Endothelial cell of umbilical vein (primary cell): ENCODE measurements at regions not wholly inside any gene's neighbourhood (a gene's known extent, or its start where the extent isn't known, plus 50 kb on each side); places are given as distances from the start of the nearest gene placed in this dataset.

Experiments
- BruUV-seq: library from RNA; stranded (reverse); fragments of 400-500 nt; replicated peaks from 2 replicates; lab custom pipeline; 2021; lab: Mats Ljungman, UMichigan
- CTCF ChIA-PET: fragments of 300-600, 350-600 bp; sonication (Branson Sonifier 250); formaldehyde crosslinking; loops from one replicate; lab custom pipeline; 2021; ENCODE audit warnings: antibody characterized with exemption, inconsistent platforms; lab: Charles Lee
- POLR2A ChIA-PET: fragments of 300-600, 350-600 bp; sonication (Branson Sonifier 250); formaldehyde crosslinking; loops from one replicate; lab custom pipeline; 2021; ENCODE audit warnings: antibody characterized with exemption, inconsistent platforms; lab: Charles Lee
- DNase-seq: peaks from one replicate; pipeline ENCODE4 v3.0.0-alpha.2; 2011; ENCODE audit warnings: low read depth, low spot score
- FAIRE-seq: peaks from 2 replicates; lab custom pipeline; 2011; peaks lifted over from hg19 to GRCh38; lab: Jason Lieb, UNC
- H2AFZ ChIP-seq: 2 replicates; pipeline ENCODE4 v1.6.0; 2012; ENCODE audit warnings: low read depth, low read length, control low read depth, inconsistent platforms
- H3K27ac ChIP-seq: 2 replicates; pipeline ENCODE4 v1.5.1; 2011; ENCODE audit warnings: low read depth, mild to moderate bottlenecking, control low read depth, low read length, moderate library complexity; ENCODE audit not compliant: insufficient read depth
- H3K27me3 ChIP-seq, 2 experiments: 2 replicates each; pipeline versions ENCODE4 v1.6.0 to v1.6.1; 2011; ENCODE audit warnings: low read length in 2 of 2, mixed read lengths in 1 of 2; ENCODE audit not compliant: control insufficient read depth in 2 of 2, insufficient read depth in 2 of 2
- H3K36me3 ChIP-seq, 2 experiments: 2 replicates in 1 of 2; 3 replicates in 1 of 2; pipeline ENCODE4 v1.5.1; 2011; ENCODE audit warnings: low read length in 2 of 2, mild to moderate bottlenecking in 1 of 2, moderate library complexity in 1 of 2; ENCODE audit not compliant: control insufficient read depth in 2 of 2, insufficient read depth in 2 of 2; ENCODE audit errors: extremely low read depth in 1 of 2
- H3K4me1 ChIP-seq: 3 replicates; pipeline ENCODE4 v1.5.1; 2011; ENCODE audit warnings: mild to moderate bottlenecking, low read length; ENCODE audit not compliant: control insufficient read depth, insufficient read depth; ENCODE audit errors: extremely low read depth
- H3K4me2 ChIP-seq: 2 replicates; pipeline ENCODE4 v1.6.1; 2011; ENCODE audit warnings: low read length, control low read depth, mixed read lengths; ENCODE audit not compliant: insufficient read depth
- H3K4me3 ChIP-seq, 3 experiments: fragments of 200-600 bp in 1 of 3; sonication (generic), shearing (Covaris generic) in 1 of 3; replicated peaks in 1 of 3; 2 replicates each; pipeline ENCODE4 v1.5.1; 2011 to 2016; ENCODE audit warnings: control low read depth in 3 of 3, low read length in 3 of 3, mild to moderate bottlenecking in 2 of 3, inconsistent platforms in 1 of 3, low read depth in 1 of 3, moderate library complexity in 1 of 3; ENCODE audit not compliant: insufficient read depth in 1 of 3
- H3K79me2 ChIP-seq: 2 replicates; pipeline ENCODE4 v1.6.0; 2012; ENCODE audit warnings: low read length, inconsistent platforms; ENCODE audit not compliant: control insufficient read depth, insufficient read depth
- H3K9ac ChIP-seq: replicated peaks from 2 replicates; pipeline ENCODE3; 2011; ENCODE audit warnings: low read length, control low read depth; ENCODE audit not compliant: insufficient read depth; ENCODE audit errors: extremely low read depth
- H3K9me1 ChIP-seq: replicated peaks from 3 replicates; pipeline ENCODE4 v1.6.0; 2011; ENCODE audit warnings: mild to moderate bottlenecking, low read length; ENCODE audit not compliant: control insufficient read depth, insufficient read depth; ENCODE audit errors: extremely low read depth
- H3K9me3 ChIP-seq: replicated peaks from 2 replicates; pipeline ENCODE4 v1.5.1; 2012; ENCODE audit warnings: low read length, inconsistent platforms; ENCODE audit not compliant: control insufficient read depth, insufficient read depth
- H4K20me1 ChIP-seq: replicated peaks from 2 replicates; pipeline ENCODE3; 2011; ENCODE audit warnings: mild to moderate bottlenecking, low read length; ENCODE audit not compliant: control insufficient read depth, insufficient read depth; ENCODE audit errors: extremely low read depth
- CTCF ChIP-seq, 2 donors: IDR thresholded peaks; 1 replicate in 1 of 2; 2 replicates in 1 of 2; pipeline ENCODE4 v1.5.1; 2011; ENCODE audit warnings: low read length in 2 of 2, mild to moderate bottlenecking in 2 of 2, moderate library complexity in 2 of 2, control low read depth in 1 of 2, inconsistent platforms in 1 of 2, low read depth in 1 of 2; ENCODE audit not compliant: insufficient read depth in 1 of 2; ENCODE audit errors: extremely low read depth in 1 of 2
- EZH2 ChIP-seq: IDR thresholded peaks from 2 replicates; pipeline ENCODE4 v1.6.1; 2012; ENCODE audit warnings: borderline replicate concordance, low read depth, mild to moderate bottlenecking, moderate library complexity, low read length, inconsistent platforms; ENCODE audit not compliant: severe bottlenecking
- FOS ChIP-seq: IDR thresholded peaks from 2 replicates; pipeline ENCODE4 v1.6.1; 2011; ENCODE audit warnings: mild to moderate bottlenecking, low read length, moderate library complexity, borderline replicate concordance; ENCODE audit not compliant: insufficient read depth
- GATA2 ChIP-seq: IDR thresholded peaks from 2 replicates; pipeline ENCODE4 v1.7.0; 2011; ENCODE audit warnings: low read depth, mild to moderate bottlenecking, moderate library complexity, mixed read lengths, low read length; ENCODE audit not compliant: insufficient read length, insufficient read depth
- JUN ChIP-seq: IDR thresholded peaks from 2 replicates; pipeline ENCODE4 v1.6.1; 2011; ENCODE audit warnings: borderline replicate concordance, low read depth; ENCODE audit not compliant: insufficient read length, insufficient read depth
- MAX ChIP-seq: IDR thresholded peaks from 2 replicates; pipeline ENCODE4 v1.6.1; 2011; ENCODE audit not compliant: insufficient read depth, insufficient read length
- MYC ChIP-seq: IDR thresholded peaks from one replicate; pipeline ENCODE4 v1.6.1; 2011; ENCODE audit warnings: mild to moderate bottlenecking, low read depth, low read length
- POLR2A ChIP-seq: IDR thresholded peaks from 2 replicates; pipeline ENCODE4 v1.6.1; 2012; ENCODE audit warnings: low read depth, mild to moderate bottlenecking, control low read depth, low read length
- POLR2AphosphoS5 ChIP-seq: IDR thresholded peaks from 2 replicates; pipeline ENCODE4 v1.6.1; 2012; ENCODE audit warnings: low read depth, mild to moderate bottlenecking, control low read depth, low read length, moderate library complexity; ENCODE audit not compliant: insufficient read depth
- dilution Hi-C: fragments of 300-500 bp; cut with MboI; formaldehyde crosslinking; loops from one replicate; pipeline ENCODE4 v1.15.0; 2019; ENCODE audit warnings: low sequenced_read_pairs; ENCODE audit not compliant: extremely low pct_ligation_motif_present
- intact Hi-C: fragments of 100-400 bp; cut with micrococcal nuclease; formaldehyde crosslinking; loops from one replicate; pipeline ENCODE4 v1.10.0; 2022

GRCh38 chr15:29208836-29209235 lies 60.8 kb downstream of the NSMCE3 start:
- FAIRE-seq (no peak), DNase-seq (no peak)
- H3K9me3 ChIP-seq: no peaks in the 10 kb centered on the region
- ChIA-PET POLR2A (no interaction called here), CTCF (no interaction called here)
- no peaks in the 10 kb centered on the region for H3K27me3 ChIP-seq
- H3K79me2 ChIP-seq: no peaks in the 10 kb centered on the region
- no peak overlapping the region for H3K27ac ChIP-seq
- no peaks in the 10 kb centered on the region for H4K20me1 ChIP-seq
- no peak overlapping the region for H2AFZ ChIP-seq
- H3K9ac ChIP-seq: no peak overlapping the region
- H3K4me2 ChIP-seq: no peak overlapping the region
- intact Hi-C loops (no loop called here), dilution Hi-C loops (no loop called here)
- no peaks in the 10 kb centered on the region for H3K36me3 ChIP-seq
- H3K4me1 ChIP-seq: no peaks in the 10 kb centered on the region
- no TSS peak for BruUV-seq
- no peak overlapping the region for H3K4me3 ChIP-seq
- TF ChIP-seq CTCF (IDR thresholded peaks at IDR 0.05; ENCODE audit: extremely low read depth in 1 of 2, insufficient read depth in 1 of 2, low read depth in 1 of 2, low read length in 2 of 2) (no peak), FOS (no peak), MAX (no peak), EZH2 (no peak), JUN (no peak), GATA2 (no peak), POLR2A (no peak), POLR2AphosphoS5 (no peak), MYC (no peak)
- no peaks in the 10 kb centered on the region for H3K9me1 ChIP-seq
